KMS-11 (cell line): ENCODE measurements at regions not wholly inside any gene's neighbourhood (a gene's known extent, or its start where the extent isn't known, plus 50 kb on each side); places are given as distances from the start of the nearest gene placed in this dataset.

Source experiments
- H2AFZ ChIP-seq: fragments of 200-600 bp; sonication (generic); 2 replicates; pipeline ENCODE4 v1.6.1; 2016; ENCODE audit warnings: antibody characterized with exemption, mixed run types, low read depth
- H3K27ac ChIP-seq: fragments of 200-600 bp; sonication (generic); 2 replicates; pipeline ENCODE4 v1.6.1; 2016; ENCODE audit warnings: mild to moderate bottlenecking, mixed run types
- H3K27me3 ChIP-seq: fragments of 200-600 bp; sonication (generic); 2 replicates; pipeline ENCODE4 v1.6.1; 2017; ENCODE audit warnings: mild to moderate bottlenecking, low read depth, mixed run types, moderate library complexity; ENCODE audit not compliant: insufficient read depth
- H3K36me3 ChIP-seq: fragments of 200-600 bp; sonication (generic); 2 replicates; pipeline ENCODE4 v1.6.1; 2017; ENCODE audit warnings: mild to moderate bottlenecking, mixed run types; ENCODE audit not compliant: insufficient read depth
- H3K4me1 ChIP-seq: fragments of 200-600 bp; sonication (generic); 2 replicates; pipeline ENCODE4 v1.6.1; 2016; ENCODE audit warnings: mild to moderate bottlenecking, low read depth, mixed run types; ENCODE audit not compliant: poor library complexity, severe bottlenecking
- H3K4me2 ChIP-seq: fragments of 200-600 bp; sonication (generic); 2 replicates; pipeline ENCODE4 v1.7.0; 2016; ENCODE audit warnings: mild to moderate bottlenecking, mixed run types
- H3K4me3 ChIP-seq: fragments of 200-600 bp; sonication (generic); IDR thresholded peaks from 2 replicates; pipeline ENCODE4 v1.6.1; 2017; ENCODE audit warnings: low read depth, low read length, mixed read lengths; ENCODE audit not compliant: insufficient read depth
- H3K79me2 ChIP-seq: fragments of 200-600 bp; sonication (generic); 2 replicates; pipeline ENCODE4 v1.6.1; 2016; ENCODE audit warnings: low read depth, mixed run types; ENCODE audit not compliant: insufficient read depth
- H3K9ac ChIP-seq: fragments of 200-600 bp; sonication (generic); 2 replicates; pipeline ENCODE4 v1.6.1; 2016; ENCODE audit warnings: mild to moderate bottlenecking, mixed run types
- H4K20me1 ChIP-seq: fragments of 200-600 bp; sonication (generic); 2 replicates; pipeline ENCODE4 v1.6.1; 2016; ENCODE audit warnings: mild to moderate bottlenecking, mixed run types; ENCODE audit not compliant: insufficient read depth
- CTCF ChIP-seq: fragments of 200-600 bp; sonication (generic); conservative IDR thresholded peaks from 2 replicates; pipeline ENCODE4 v1.6.1; 2017; ENCODE audit warnings: low read depth, mild to moderate bottlenecking, antibody characterized with exemption, low read length, moderate library complexity, mixed read lengths

DNA sequence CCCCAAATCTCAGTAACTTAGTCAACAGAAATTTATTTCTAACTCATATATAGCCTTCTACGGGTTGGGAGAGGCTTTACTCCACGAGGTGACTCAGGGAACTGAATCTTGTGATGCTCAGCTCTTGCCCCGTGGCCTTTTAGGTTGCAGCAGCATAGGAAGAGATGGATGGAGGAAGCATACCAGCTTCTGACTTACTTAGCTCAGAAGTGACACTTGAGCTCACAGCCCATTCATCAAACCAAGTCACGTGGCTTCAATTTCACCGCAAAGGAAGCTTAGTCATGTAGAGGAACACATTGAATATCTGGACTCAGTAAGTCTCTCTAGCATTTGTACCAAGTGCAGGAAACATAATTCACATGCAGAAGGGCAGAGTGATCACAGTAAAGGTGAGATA, 124.1 kb upstream of the KCNN2 start:
- Histone ChIP-seq H3K9ac (no peak overlapping the region), H4K20me1 (no peaks in the 10 kb centered on the region), H3K27ac (no peak overlapping the region), H2AFZ (no peak overlapping the region), H3K4me2 (no peak overlapping the region), H3K4me3 (no peak overlapping the region), H3K79me2 (no peaks in the 10 kb centered on the region), H3K36me3 (no peaks in the 10 kb centered on the region), H3K4me1 (no peaks in the 10 kb centered on the region), H3K27me3 (no peaks in the 10 kb centered on the region)
- no peak for TF ChIP-seq CTCF

DNA sequence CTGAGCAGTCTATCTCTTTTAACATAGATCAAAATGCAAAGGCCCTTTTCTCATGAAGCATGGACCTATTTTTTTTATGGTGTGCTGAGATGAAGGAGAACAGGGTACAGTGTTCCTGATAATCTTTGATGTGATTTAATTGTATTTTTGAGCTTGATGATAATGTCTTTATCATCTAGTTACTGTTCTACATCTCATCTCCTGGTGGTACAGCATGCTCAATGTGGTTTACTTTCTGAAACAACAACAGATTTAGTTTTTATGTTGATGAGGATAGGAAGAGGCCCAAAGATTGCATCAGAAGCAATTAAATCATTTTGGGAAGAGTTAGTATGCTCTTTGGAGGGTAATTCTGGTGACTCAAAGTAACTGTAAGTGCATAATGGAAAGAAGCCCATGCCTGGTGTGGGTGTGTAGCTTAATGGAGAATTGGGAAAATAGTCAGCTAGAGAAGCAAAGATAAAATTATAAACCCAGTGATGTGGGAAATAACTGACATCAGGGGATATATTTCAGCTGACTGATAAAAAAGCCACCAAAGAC, 123.0 kb upstream of the KCNN2 start:
- Histone ChIP-seq H3K9ac (no peak overlapping the region), H3K79me2 (no peaks in the 10 kb centered on the region), H3K4me1 (no peaks in the 10 kb centered on the region), H3K27me3 (no peaks in the 10 kb centered on the region), H3K27ac (no peak overlapping the region), H2AFZ (no peak overlapping the region), H4K20me1 (no peaks in the 10 kb centered on the region), H3K4me3 (no peak overlapping the region), H3K36me3 (no peaks in the 10 kb centered on the region), H3K4me2 (no peak overlapping the region)
- TF ChIP-seq CTCF: no peak

DNA sequence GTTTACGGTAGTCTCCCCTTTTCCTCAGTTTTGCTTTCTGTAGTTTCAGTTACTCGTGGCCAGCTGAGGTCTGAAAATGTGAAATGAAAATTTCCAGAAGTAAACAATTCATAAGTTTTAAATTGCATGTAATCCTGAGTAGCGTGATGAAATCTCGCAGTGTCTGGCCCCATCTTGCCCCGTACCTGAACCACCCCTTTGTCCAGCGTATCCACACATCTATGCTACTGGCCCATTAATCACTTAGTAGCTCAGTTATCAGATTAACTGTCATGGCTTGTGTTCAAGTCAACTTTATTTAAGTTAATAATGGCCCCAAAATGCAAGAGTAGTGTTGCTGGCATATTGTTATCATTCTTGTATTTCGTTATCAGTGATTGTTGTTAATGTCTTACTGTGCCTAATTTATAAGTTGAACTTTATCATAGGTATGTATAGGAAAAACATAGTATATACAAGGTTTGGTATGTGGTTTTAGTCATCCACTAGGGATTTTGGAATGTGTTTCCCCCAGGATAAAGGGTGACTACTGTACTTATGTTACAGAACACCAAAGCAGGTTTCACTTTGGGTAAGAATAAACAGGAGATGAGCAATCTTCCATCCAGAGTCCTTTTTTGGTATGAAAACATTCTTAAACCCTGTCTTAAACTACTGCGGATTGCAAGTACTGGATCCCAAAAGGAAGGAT, 118.4 kb upstream of the KCNN2 start:
- Histone ChIP-seq H3K36me3 (no peaks in the 10 kb centered on the region), H3K4me1 (no peaks in the 10 kb centered on the region), H2AFZ (no peak overlapping the region), H4K20me1 (no peaks in the 10 kb centered on the region), H3K9ac (no peak overlapping the region), H3K27ac (no peak overlapping the region), H3K27me3 (no peaks in the 10 kb centered on the region), H3K4me2 (no peak overlapping the region), H3K4me3 (no peak overlapping the region), H3K79me2 (no peaks in the 10 kb centered on the region)
- no peak for TF ChIP-seq CTCF

GRCh38 chr5:114243972-114244317, 117.9 kb upstream of the KCNN2 start:
- Histone ChIP-seq H3K4me2 (no peak overlapping the region), H3K79me2 (no peaks in the 10 kb centered on the region)
- TF ChIP-seq CTCF: no peak

More at GRCh38 chr5:114243972-114244317, 117.9 kb upstream of the KCNN2 start:
- no peaks in the 10 kb centered on the region for H4K20me1 ChIP-seq
- no peak overlapping the region for H3K4me3 ChIP-seq
- H3K27ac ChIP-seq: no peak overlapping the region
- no peaks in the 10 kb centered on the region for H3K36me3 ChIP-seq
- H3K27me3 ChIP-seq: no peaks in the 10 kb centered on the region
- H3K4me1 ChIP-seq: no peaks in the 10 kb centered on the region
- no peak overlapping the region for H3K9ac ChIP-seq
- no peak overlapping the region for H2AFZ ChIP-seq
